ENCODE measurements at regions not wholly inside any gene's neighbourhood (a gene's known extent, or its start where the extent isn't known, plus 50 kb on each side); places are given as distances from the start of the nearest gene placed in this dataset.

GRCh38 chr6:15953152-15953880 lies 175.6 kb upstream of the MYLIP start:
- no peak for DNase-seq (ENCODE audit: low read depth)
- TF ChIP-seq, protein P1, sequence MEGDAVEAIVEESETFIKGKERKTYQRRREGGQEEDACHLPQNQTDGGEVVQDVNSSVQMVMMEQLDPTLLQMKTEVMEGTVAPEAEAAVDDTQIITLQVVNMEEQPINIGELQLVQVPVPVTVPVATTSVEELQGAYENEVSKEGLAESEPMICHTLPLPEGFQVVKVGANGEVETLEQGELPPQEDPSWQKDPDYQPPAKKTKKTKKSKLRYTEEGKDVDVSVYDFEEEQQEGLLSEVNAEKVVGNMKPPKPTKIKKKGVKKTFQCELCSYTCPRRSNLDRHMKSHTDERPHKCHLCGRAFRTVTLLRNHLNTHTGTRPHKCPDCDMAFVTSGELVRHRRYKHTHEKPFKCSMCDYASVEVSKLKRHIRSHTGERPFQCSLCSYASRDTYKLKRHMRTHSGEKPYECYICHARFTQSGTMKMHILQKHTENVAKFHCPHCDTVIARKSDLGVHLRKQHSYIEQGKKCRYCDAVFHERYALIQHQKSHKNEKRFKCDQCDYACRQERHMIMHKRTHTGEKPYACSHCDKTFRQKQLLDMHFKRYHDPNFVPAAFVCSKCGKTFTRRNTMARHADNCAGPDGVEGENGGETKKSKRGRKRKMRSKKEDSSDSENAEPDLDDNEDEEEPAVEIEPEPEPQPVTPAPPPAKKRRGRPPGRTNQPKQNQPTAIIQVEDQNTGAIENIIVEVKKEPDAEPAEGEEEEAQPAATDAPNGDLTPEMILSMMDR (IDR thresholded peaks at IDR 0.05; ENCODE audit: control insufficient read depth, extremely low read depth, insufficient read depth): no peak
- no peak overlapping the region for H3K4me3 ChIP-seq (ENCODE audit: low read depth, low read length)

DNA sequence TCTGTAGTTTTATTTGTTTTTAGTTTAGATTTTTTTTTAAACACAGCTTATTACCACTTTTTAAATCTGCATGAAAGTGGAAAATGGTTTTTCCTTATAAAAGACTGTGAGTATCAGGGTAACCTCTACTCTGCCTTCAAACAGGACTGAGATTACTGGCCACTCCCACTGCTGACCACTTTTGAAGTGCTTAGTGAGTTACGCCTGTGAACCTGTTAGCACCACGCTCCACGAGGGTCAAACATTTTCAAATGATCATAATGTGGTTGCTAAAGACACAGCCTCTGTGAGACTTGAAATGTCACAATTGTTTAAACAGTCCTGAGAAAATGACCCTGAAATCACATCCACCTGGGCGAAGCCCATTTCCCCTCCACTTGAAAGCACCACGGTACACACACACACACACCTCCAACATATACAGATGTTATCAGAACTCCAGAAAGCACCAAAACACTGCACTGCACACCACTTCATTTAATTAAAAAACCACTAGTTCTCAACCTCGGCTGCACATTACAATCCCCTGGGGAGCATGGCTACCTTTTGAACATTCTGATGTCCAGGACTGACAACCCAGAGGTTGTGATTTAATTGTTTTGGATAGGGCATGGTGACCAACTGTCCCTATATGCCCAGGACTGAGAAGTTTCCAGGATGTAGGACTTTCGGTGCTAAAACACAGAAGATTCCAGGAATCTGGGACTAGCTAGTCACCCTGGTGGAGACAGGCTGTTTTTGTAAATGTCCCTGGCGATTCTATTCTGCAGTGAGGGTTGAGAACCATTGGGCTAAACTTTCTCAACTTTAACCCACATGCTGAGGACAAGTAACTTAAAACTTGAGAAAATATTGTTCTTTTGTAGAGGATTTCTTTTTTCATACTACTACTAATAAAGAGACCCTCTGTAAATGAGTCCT lies 176.4 kb upstream of the MYLIP start:
- no peak overlapping the region for H3K4me3 ChIP-seq (ENCODE audit: low read depth, low read length)
- TF ChIP-seq, protein P1 (IDR thresholded peaks at IDR 0.05; ENCODE audit: control insufficient read depth, extremely low read depth, insufficient read depth): no peak
- no peak for DNase-seq (ENCODE audit: low read depth)

GRCh38 chr6:15950962-15951569 lies 177.8 kb upstream of the MYLIP start:
- TF ChIP-seq, protein P1 (IDR thresholded peaks at IDR 0.05; ENCODE audit: control insufficient read depth, extremely low read depth, insufficient read depth): no peak
- no peak overlapping the region for H3K4me3 ChIP-seq (ENCODE audit: low read depth, low read length)

GRCh38 chr6:15949982-15950381 lies 178.9 kb upstream of the MYLIP start:
- TF ChIP-seq, protein P1 (IDR thresholded peaks at IDR 0.05; ENCODE audit: control insufficient read depth, extremely low read depth, insufficient read depth): no peak
- H3K4me3 ChIP-seq (ENCODE audit: low read depth, low read length): peak overlapping the region; percentile 19; the same call in 1 of the 2 replicates
- DNase-seq (ENCODE audit: low read depth): no peak

More at GRCh38 chr6:15950962-15951569, 177.8 kb upstream of the MYLIP start:
- no peak for DNase-seq (ENCODE audit: low read depth)

DNA sequence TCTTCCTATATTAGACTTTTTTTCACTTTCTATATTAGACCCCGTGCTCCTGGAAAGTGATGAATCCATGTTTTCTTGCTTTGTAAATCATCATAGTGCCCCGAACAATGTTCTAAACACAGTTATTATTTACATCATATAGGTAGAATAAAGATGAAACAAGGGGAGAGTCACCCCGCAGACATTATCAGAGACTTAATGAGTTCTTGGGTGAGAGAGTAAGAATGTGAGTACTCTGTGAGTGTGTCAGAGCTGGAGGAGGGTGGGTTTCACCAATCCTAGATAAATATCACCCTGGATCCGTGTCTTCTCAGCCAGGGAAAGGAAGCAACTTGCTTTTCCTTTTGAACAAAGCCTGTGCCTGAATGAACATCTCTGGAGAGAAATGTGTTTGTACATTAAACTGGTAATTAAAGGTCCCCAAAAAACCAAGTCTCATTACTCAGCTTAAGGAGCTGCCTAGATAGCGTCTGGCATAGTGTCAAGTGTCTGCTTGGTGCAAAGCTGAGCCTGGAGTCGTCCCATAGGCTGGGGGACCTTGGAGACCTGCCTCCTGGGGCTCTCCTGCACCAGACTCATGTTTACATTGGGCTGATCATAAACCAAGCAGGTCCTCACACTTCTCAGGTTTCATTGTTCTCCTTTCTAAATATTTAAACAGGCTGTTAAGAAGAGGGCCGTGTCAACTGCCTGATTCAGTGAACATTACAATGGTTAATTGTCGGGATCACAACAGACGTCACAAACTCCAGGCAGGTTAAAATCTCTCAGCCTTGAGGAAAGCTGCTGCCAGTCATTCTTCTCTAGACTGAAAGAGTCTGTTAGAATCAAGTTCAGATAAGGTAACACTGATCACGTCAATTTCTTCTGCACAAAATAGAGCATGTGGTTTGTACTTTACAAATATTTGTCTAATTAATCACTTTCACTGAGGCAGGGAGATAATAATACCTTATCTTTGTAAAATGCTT lies 179.7 kb upstream of the MYLIP start:
- H3K4me3 ChIP-seq (ENCODE audit: low read depth, low read length): peak overlapping the region; percentile 19; the same call in 1 of the 2 replicates
- TF ChIP-seq, protein P1 (IDR thresholded peaks at IDR 0.05; ENCODE audit: control insufficient read depth, extremely low read depth, insufficient read depth): no peak
- peak; percentile 98 for DNase-seq (ENCODE audit: low read depth)

DNA sequence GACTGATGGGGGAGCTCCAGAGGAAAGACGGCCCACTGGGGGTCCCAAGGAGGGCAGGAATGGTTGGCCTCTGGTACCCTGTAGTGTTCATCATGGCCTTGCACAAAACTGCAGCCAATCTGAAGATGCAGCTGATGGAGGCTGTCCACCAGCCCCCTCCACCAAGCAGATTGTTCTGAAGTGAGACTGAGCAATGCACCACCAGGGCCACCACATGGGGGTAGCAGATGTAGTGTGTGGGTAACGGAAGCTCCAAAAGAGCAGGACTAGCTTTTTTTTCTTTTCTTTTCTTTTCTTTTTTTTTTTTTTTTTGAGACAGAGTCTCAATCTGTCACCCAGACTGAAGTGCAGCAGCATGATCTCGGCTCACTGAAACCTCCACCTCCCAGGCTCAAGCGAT lies 181.0 kb upstream of the MYLIP start:
- TF ChIP-seq, protein P1 (IDR thresholded peaks at IDR 0.05; ENCODE audit: control insufficient read depth, extremely low read depth, insufficient read depth): no peak
- DNase-seq (ENCODE audit: low read depth): no peak
- H3K4me3 ChIP-seq (ENCODE audit: low read depth, low read length): no peak overlapping the region

All from LNCaP clone FGC (cell line).